ENCODE measurements at regions not wholly inside any gene's neighbourhood (a gene's known extent, or its start where the extent isn't known, plus 50 kb on each side); places are given as distances from the start of the nearest gene placed in this dataset.
"Not testable (repeated sequence)": the region's sequence is repeated elsewhere in the genome, so short reads cannot be mapped to it uniquely, and the experiment has no call there.

DNA sequence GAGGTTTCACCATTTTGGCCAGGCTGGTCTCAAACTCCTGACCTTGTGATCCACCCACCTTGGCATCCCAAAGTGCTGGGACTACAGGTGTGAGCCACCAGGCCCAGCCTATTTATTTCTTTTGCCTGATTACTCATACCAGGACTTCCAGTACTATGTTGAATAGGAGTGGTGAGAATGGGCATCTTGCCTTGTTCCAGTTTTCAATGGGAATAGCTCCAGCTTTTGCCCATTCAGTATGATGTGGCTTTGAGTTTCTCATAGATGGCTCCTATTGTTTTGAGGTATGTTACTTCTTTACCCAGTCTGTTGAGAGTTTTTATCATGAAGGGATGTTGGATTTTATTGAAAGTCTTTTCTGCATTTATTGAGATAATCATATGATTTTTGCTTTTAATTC lies 924.5 kb downstream of the DTWD2 start:
- TF ChIP-seq, protein P1, sequence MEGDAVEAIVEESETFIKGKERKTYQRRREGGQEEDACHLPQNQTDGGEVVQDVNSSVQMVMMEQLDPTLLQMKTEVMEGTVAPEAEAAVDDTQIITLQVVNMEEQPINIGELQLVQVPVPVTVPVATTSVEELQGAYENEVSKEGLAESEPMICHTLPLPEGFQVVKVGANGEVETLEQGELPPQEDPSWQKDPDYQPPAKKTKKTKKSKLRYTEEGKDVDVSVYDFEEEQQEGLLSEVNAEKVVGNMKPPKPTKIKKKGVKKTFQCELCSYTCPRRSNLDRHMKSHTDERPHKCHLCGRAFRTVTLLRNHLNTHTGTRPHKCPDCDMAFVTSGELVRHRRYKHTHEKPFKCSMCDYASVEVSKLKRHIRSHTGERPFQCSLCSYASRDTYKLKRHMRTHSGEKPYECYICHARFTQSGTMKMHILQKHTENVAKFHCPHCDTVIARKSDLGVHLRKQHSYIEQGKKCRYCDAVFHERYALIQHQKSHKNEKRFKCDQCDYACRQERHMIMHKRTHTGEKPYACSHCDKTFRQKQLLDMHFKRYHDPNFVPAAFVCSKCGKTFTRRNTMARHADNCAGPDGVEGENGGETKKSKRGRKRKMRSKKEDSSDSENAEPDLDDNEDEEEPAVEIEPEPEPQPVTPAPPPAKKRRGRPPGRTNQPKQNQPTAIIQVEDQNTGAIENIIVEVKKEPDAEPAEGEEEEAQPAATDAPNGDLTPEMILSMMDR (IDR thresholded peaks at IDR 0.05), result not testable (repeated sequence)
- TF ChIP-seq POLR2A (IDR thresholded peaks at IDR 0.05), result not testable (repeated sequence)

Measured in Peyer's patch (tissue), 4 donors.